AG04450 (cell line): ENCODE measurements at regions not wholly inside any gene's neighbourhood (a gene's known extent, or its start where the extent isn't known, plus 50 kb on each side); places are given as distances from the start of the nearest gene placed in this dataset.

Experiments
- CTCF ChIA-PET: fragments of 300-600, 350-600 bp; formaldehyde crosslinking; extraction: SDS; loops from one replicate; lab custom pipeline; 2022; ENCODE audit warnings: antibody characterized with exemption, inconsistent platforms; lab: Charles Lee
- POLR2A ChIA-PET: fragments of 350-600 bp; formaldehyde crosslinking; extraction: SDS; loops from one replicate; lab custom pipeline; 2021; ENCODE audit warnings: antibody characterized with exemption, inconsistent platforms; lab: Yijun Ruan, JAX
- DNase-seq: peaks from one replicate; pipeline ENCODE4 v3.0.0-alpha.2; 2011; ENCODE audit warnings: low read depth, low spot score
- H3K27ac ChIP-seq: one replicate; pipeline ENCODE4 v1.5.1; 2012; ENCODE audit warnings: low read depth, low read length, control low read depth
- H3K27me3 ChIP-seq: one replicate; pipeline ENCODE4 v1.6.0; 2012; ENCODE audit warnings: low read length; ENCODE audit not compliant: control insufficient read depth, insufficient read depth
- H3K4me3 ChIP-seq: 2 replicates; pipeline ENCODE4 v1.5.1; 2011; ENCODE audit warnings: mild to moderate bottlenecking, low read depth, low read length, control low read depth
- H3K9me3 ChIP-seq: 2 replicates; pipeline ENCODE4 v1.5.1; 2012; ENCODE audit warnings: low read length; ENCODE audit not compliant: control insufficient read depth, insufficient read depth
- CTCF ChIP-seq: IDR thresholded peaks from 2 replicates; pipeline ENCODE4 v1.5.1; 2011; ENCODE audit warnings: low read depth, low read length, control low read depth, inconsistent platforms

DNA sequence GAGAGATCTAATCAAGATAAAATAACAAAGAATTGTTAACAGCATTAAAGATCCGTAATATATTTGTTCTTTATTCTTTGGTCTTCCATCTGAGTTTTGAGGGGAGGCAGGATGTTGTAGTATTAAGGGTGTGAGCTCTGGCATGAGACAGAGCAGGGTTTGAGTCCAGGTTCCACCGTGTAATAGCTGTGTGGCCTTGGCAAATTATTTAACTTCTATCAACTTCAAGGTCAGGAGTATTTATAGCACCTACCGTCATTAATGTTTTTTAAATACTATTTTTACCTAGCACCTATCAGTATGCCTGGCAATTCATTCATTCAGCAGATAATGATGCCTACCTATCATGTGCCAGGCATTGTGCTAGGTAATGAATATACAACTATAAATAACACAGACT, 180.1 kb upstream of the NABP1 start:
- no peak for DNase-seq
- no peak overlapping the region for H3K4me3 ChIP-seq
- POLR2A ChIA-PET, result no interaction called here
- TF ChIP-seq CTCF, result no peak
- no peaks in the 10 kb centered on the region for H3K27me3 ChIP-seq
- CTCF ChIA-PET, result interaction anchor here (0.9 to 6.6 kb wide), 5 partner anchors 24 to 332 kb away, joined by 3 to 126 read pairs (median 3); no protein-coding TSS in a partner anchor
- H3K9me3 ChIP-seq, result no peaks in the 10 kb centered on the region
- H3K27ac ChIP-seq, result no peak overlapping the region

DNA sequence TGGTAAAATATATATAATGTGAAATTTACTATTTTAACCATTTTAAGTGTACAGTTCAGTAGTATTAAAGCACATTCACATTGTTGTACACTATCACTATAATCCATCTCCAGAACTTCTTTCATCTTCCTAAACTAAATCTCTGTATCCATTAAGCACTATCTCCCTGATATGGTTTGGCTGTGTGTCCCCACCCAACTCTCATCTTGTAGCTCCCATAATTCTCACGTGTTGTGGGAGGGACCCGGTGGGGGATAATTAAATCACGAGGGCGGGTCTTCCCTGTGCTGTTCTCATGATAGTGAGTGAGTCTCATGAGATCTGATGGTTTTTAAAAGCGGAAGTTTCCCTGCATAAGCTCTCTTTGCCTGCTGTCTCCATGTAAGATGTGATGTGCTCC, 178.9 kb upstream of the NABP1 start:
- H3K27ac ChIP-seq, result no peak overlapping the region
- POLR2A ChIA-PET, result no interaction called here
- DNase-seq, result no peak
- H3K27me3 ChIP-seq, result no peaks in the 10 kb centered on the region
- TF ChIP-seq CTCF, result no peak
- no peak overlapping the region for H3K4me3 ChIP-seq
- H3K9me3 ChIP-seq, result no peaks in the 10 kb centered on the region
- CTCF ChIA-PET, result interaction anchor here (2.6 to 6.6 kb wide), 2 partner anchors 281 to 333 kb away, joined by 10 to 126 read pairs; no protein-coding TSS in a partner anchor

GRCh38 chr2:191499874-191500565, 177.9 kb upstream of the NABP1 start:
- no peak overlapping the region for H3K4me3 ChIP-seq
- H3K27ac ChIP-seq, result no peak overlapping the region
- no peaks in the 10 kb centered on the region for H3K9me3 ChIP-seq
- CTCF ChIA-PET, result interaction anchor here (0.9 to 6.6 kb wide), 16 partner anchors 12 to 448 kb away, joined by 3 to 126 read pairs (median 15); no protein-coding TSS in a partner anchor
- TF ChIP-seq CTCF, result no peak
- H3K27me3 ChIP-seq, result no peaks in the 10 kb centered on the region
- peak; percentile 45 for DNase-seq
- POLR2A ChIA-PET, result interaction anchor here (0.7 kb wide), 1 partner anchor 134 kb away, joined by 3 read pairs; no protein-coding TSS in a partner anchor

DNA sequence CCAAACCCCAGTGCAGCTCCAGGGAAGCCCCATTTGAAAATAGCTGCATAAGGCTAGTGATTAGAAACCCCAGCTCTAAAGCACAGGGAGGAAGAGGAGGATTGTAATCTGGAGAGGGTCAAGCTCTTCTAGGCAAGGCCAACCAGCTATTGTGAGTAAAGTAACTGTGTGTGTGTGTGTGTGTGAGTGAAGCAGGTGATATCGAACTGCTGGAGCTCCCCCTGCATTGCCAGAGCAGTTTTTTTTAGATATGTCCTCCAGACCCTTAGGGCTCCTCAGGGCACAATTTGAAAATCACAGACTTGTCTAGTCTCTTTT, 177.4 kb upstream of the NABP1 start:
- ChIA-PET CTCF (interaction anchor here (0.8 to 6.6 kb wide), 31 partner anchors 9 to 450 kb away, joined by 3 to 126 read pairs (median 7); no protein-coding TSS in a partner anchor), POLR2A (interaction anchor here (0.7 kb wide), 1 partner anchor 134 kb away, joined by 3 read pairs; no protein-coding TSS in a partner anchor)
- Histone ChIP-seq H3K27me3 (no peaks in the 10 kb centered on the region), H3K27ac (no peak overlapping the region), H3K4me3 (no peak overlapping the region), H3K9me3 (no peaks in the 10 kb centered on the region)
- no peak for DNase-seq
- TF ChIP-seq CTCF, result no peak
